ENCODE measurements at regions not wholly inside any gene's neighbourhood (a gene's known extent, or its start where the extent isn't known, plus 50 kb on each side); places are given as distances from the start of the nearest gene placed in this dataset.

DNA sequence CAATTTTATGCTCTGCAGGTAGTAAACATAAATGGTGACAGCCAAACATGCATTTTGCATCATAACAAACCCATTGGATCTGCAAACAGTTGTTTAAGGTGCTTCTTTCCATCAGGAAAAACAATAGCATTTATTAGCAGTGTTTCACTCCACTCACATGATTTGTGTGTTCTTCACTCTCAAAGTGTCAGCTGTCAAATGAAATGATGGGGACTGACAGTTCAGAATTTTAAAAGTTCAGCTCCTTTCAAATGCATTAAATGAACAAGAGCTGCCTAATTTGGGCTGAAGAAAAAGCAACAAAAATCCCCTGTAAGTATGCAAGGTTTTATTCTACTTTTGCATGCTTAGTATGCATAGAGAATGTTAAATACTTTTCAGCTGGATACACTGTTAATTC is 145.2 kb upstream of the CDIN1 start:
- intact Hi-C loops (cut with micrococcal nuclease; ENCODE audit: unreplicated experiment), result no loop called here
- Mint-ChIP-seq H3K27me3 (ENCODE audit: insufficient read depth, unreplicated experiment) (no peaks in the 10 kb centered on the region), H3K4me3 (ENCODE audit: unreplicated experiment) (no peak overlapping the region), H3K4me1 (ENCODE audit: low read depth, unreplicated experiment) (no peaks in the 10 kb centered on the region), H3K9me3 (ENCODE audit: unreplicated experiment) (no peaks in the 10 kb centered on the region), H3K36me3 (ENCODE audit: insufficient read depth, unreplicated experiment) (no peaks in the 10 kb centered on the region), H3K27ac (ENCODE audit: unreplicated experiment) (no peak overlapping the region)
- ChIA-PET CTCF (no interaction called here), POLR2A (no interaction called here)
- BruUV-seq (replicated peaks), result no TSS peak
- no peak overlapping the region for H3K4me3 ChIP-seq (ENCODE audit: low read depth, low read length)
- peaks cover 6% of the 10 kb centered on the region for H3K4me1 ChIP-seq
- TF ChIP-seq, protein P1, sequence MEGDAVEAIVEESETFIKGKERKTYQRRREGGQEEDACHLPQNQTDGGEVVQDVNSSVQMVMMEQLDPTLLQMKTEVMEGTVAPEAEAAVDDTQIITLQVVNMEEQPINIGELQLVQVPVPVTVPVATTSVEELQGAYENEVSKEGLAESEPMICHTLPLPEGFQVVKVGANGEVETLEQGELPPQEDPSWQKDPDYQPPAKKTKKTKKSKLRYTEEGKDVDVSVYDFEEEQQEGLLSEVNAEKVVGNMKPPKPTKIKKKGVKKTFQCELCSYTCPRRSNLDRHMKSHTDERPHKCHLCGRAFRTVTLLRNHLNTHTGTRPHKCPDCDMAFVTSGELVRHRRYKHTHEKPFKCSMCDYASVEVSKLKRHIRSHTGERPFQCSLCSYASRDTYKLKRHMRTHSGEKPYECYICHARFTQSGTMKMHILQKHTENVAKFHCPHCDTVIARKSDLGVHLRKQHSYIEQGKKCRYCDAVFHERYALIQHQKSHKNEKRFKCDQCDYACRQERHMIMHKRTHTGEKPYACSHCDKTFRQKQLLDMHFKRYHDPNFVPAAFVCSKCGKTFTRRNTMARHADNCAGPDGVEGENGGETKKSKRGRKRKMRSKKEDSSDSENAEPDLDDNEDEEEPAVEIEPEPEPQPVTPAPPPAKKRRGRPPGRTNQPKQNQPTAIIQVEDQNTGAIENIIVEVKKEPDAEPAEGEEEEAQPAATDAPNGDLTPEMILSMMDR (IDR thresholded peaks at IDR 0.05; ENCODE audit: insufficient read depth in 1 of 2, low read depth in 1 of 2, low read length in 1 of 2, severe bottlenecking in 1 of 2, unreplicated experiment in 1 of 2), result no peak
- H3K36me3 ChIP-seq (ENCODE audit: control insufficient read depth, insufficient read depth, low read length), result no peaks in the 10 kb centered on the region
- DNase-seq, result no peak
- no peaks in the 10 kb centered on the region for H3K27me3 ChIP-seq (replicated peaks; ENCODE audit: control insufficient read depth, insufficient read depth, low read length)
- H3K9me3 ChIP-seq, result no peaks in the 10 kb centered on the region

DNA sequence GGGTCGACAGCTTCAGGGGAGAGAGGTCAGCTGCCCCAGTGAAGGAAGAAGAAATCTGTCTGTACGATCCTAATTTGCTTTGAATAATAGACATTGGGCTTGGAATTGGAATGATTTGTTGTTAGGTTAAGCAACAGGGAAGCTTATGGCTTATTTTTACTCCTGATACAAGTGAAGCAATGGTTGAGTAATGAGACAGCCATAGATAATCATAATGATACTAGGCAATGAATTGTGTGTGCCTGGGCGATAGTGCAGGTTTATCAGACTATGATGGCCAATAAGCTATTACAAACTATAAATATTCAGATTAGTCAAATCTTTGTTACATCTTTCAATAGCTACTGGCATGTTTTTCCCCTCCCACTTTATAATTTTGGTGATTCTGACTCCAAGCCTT is 140.9 kb upstream of the CDIN1 start:
- intact Hi-C loops (cut with micrococcal nuclease; ENCODE audit: unreplicated experiment), result no loop called here
- H3K4me1 ChIP-seq, result no peaks in the 10 kb centered on the region
- H3K4me3 ChIP-seq (ENCODE audit: low read depth, low read length), result no peak overlapping the region
- POLR2A ChIA-PET, result no interaction called here
- Mint-ChIP-seq H3K4me1 (ENCODE audit: low read depth, unreplicated experiment) (no peaks in the 10 kb centered on the region), H3K27me3 (ENCODE audit: insufficient read depth, unreplicated experiment) (peaks cover 2% of the 10 kb centered on the region), H3K36me3 (ENCODE audit: insufficient read depth, unreplicated experiment) (no peaks in the 10 kb centered on the region), H3K9me3 (ENCODE audit: unreplicated experiment) (no peaks in the 10 kb centered on the region), H3K27ac (ENCODE audit: unreplicated experiment) (no peak overlapping the region), H3K4me3 (ENCODE audit: unreplicated experiment) (no peak overlapping the region)
- no peak for DNase-seq
- TF ChIP-seq, protein P1 (IDR thresholded peaks at IDR 0.05; ENCODE audit: insufficient read depth in 1 of 2, low read depth in 1 of 2, low read length in 1 of 2, severe bottlenecking in 1 of 2, unreplicated experiment in 1 of 2), result no peak
- H3K36me3 ChIP-seq (ENCODE audit: control insufficient read depth, insufficient read depth, low read length), result no peaks in the 10 kb centered on the region
- no peaks in the 10 kb centered on the region for H3K9me3 ChIP-seq
- no TSS peak for BruUV-seq (replicated peaks)
- CTCF ChIA-PET, result no interaction called here
- no peaks in the 10 kb centered on the region for H3K27me3 ChIP-seq (replicated peaks; ENCODE audit: control insufficient read depth, insufficient read depth, low read length)

GRCh38 chr15:36447373-36447772 is 132.1 kb upstream of the CDIN1 start:
- H3K36me3 Mint-ChIP-seq (ENCODE audit: insufficient read depth, unreplicated experiment), result no peaks in the 10 kb centered on the region
- H3K27me3 ChIP-seq (replicated peaks; ENCODE audit: control insufficient read depth, insufficient read depth, low read length), result no peaks in the 10 kb centered on the region
- BruUV-seq (replicated peaks), result no TSS peak
- H3K9me3 Mint-ChIP-seq (ENCODE audit: unreplicated experiment), result no peaks in the 10 kb centered on the region
- ChIA-PET CTCF (no interaction called here), POLR2A (no interaction called here)
- intact Hi-C loops (cut with micrococcal nuclease; ENCODE audit: unreplicated experiment), result no loop called here
- TF ChIP-seq, protein P1 (IDR thresholded peaks at IDR 0.05; ENCODE audit: insufficient read depth in 1 of 2, low read depth in 1 of 2, low read length in 1 of 2, severe bottlenecking in 1 of 2, unreplicated experiment in 1 of 2), result no peak
- H3K27ac Mint-ChIP-seq (ENCODE audit: unreplicated experiment), result no peak overlapping the region
- DNase-seq, result no peak
- H3K4me3 Mint-ChIP-seq (ENCODE audit: unreplicated experiment), result no peak overlapping the region
- H3K27me3 Mint-ChIP-seq (ENCODE audit: insufficient read depth, unreplicated experiment), result peaks cover 2% of the 10 kb centered on the region
- H3K36me3 ChIP-seq (ENCODE audit: control insufficient read depth, insufficient read depth, low read length), result no peaks in the 10 kb centered on the region
- no peaks in the 10 kb centered on the region for H3K9me3 ChIP-seq
- H3K4me1 ChIP-seq, result no peaks in the 10 kb centered on the region
- H3K4me1 Mint-ChIP-seq (ENCODE audit: low read depth, unreplicated experiment), result no peaks in the 10 kb centered on the region
- H3K4me3 ChIP-seq (ENCODE audit: low read depth, low read length), result no peak overlapping the region

Data from Caco-2 (cell line).